ENCODE measurements at regions not wholly inside any gene's neighbourhood (a gene's known extent, or its start where the extent isn't known, plus 50 kb on each side); places are given as distances from the start of the nearest gene placed in this dataset.

DNA sequence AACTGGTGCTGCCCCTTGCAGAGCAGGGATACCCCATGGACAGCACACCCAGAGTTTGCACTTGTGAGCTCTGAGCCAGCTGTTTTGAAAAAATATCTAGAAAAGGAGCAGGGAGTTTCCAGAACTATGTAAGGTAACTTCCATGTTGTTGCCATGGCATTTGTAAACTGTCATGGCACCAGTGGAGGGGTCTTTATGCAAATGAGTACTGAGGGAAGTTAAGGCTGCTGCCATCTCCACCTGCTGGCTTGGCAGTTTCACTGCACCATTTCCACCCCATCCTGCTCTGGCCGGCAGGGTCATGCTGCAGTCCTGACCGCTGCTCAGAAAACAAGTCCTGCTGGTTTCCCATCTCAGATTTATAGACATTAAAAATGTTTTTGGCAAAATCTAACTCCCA is 52.3 kb upstream of the SNTG2 start:
- no peak for DNase-seq (ENCODE audit: low read depth in 2 of 2)

DNA sequence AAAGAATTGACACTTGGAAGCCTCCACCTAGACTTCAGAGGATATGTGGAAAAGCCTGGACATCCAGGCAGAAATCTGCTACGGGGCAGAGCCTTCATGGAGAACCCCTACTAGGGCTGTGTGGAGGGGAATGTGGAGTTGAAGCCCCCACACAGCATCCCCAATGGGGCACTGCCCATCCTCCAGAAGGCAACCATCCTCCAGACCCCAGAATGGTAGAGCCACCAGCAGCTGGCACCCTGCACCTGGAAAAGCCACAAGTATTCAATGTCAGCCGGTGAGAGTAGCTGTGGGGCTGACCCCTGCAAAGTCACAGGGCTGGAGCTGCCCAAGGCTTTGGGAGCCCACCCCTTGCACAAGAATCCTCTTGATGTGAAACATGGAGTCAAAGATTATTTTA is 53.6 kb upstream of the SNTG2 start:
- no peak for DNase-seq (ENCODE audit: low read depth in 2 of 2)

DNA sequence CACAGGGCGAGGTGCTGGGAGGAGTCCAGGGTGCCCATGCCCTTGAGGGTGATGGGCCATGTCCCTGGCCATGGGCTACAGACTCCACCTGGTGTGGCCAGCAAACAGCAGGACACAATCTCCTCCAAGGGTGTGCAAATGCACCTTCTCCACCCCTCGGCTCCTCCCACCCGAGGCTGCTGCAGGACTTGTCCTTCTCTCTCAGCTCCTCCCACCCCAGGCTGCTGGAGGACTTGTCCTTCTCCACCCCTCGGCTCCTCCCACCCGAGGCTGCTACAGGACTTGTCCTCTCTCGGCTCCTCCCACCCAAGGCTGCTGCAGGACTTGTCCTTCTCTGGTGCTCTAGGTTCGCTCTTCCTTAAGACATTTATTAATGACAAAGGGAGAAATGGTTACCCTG is 57.3 kb upstream of the SNTG2 start:
- DNase-seq (ENCODE audit: low read depth in 2 of 2), result no peak

DNA sequence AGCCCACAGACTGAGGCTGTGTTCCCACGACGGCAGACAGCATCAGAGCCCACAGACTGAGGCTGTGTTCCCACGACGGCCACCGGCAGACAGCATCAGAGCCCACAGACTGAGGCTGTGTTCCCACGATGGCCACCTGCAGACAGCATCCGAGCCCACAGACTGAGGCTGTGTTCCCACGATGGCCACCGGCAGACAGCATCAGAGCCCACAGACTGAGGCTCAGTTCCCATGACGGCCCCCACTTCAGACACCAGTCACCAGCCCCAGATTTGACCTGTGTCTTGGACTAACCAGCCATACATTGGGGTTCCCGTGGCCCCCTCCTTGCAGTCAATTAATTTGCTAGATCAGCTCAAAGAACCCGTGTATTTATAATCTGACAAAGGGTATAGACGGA is 57.8 kb upstream of the SNTG2 start:
- DNase-seq (ENCODE audit: low read depth in 2 of 2), result no peak

DNA sequence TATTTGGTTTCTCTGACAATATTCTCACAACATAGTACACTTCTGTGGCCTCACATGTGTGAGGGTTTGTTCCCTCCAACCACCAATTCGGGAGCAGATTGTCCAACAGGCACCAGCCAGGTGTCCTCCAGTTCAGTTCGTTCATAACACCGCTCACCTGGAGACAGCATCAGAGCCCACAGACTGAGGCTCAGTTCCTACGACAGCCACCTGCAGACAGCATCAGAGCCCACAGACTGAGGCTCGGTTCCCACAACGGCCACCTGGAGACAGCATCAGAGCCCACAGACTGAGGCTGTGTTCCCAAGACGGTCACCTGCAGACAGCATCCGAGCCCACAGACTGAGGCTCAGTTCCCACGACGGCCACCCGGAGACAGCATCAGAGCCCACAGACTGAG is 58.2 kb upstream of the SNTG2 start:
- no peak for DNase-seq (ENCODE audit: low read depth in 2 of 2)

DNA sequence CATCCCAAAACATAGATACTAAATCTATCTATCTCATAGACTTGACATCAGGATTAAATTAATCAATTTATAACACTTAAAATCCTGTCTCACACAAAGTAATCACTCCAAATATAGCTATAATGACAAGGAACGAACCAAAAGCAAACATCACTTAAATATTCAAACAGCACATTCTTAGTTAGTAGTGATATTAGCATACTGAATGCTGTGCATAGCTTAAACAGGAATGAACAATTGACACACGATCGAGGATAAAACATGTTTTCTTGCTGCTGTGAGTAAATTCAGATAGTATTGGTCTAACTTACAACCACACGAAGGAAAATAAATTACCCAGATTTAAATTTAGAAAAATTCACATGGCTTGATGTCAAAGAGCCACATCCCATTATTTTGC is 58.9 kb upstream of the SNTG2 start:
- no peak for DNase-seq (ENCODE audit: low read depth in 2 of 2)

DNA sequence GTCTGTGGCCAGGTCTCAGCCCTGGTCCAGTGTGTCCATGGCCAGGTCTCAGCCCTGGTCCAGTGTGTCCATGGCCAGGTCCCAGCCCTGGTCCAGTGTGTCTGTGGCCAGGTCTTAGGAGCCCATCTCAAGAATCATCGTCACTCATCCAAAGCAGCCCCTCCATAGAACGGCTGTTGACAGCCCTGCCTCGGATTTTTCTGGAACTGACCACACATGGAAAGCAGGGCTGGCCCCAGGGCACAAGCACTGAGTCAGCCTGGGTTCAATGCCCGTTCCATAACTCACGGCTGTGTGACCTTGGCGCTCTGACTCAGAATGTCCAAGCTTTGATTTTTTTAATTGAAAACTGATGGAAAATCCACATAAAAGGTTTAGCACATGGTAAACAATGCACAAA is 59.9 kb upstream of the SNTG2 start:
- DNase-seq (ENCODE audit: low read depth in 2 of 2), result no peak

DNA sequence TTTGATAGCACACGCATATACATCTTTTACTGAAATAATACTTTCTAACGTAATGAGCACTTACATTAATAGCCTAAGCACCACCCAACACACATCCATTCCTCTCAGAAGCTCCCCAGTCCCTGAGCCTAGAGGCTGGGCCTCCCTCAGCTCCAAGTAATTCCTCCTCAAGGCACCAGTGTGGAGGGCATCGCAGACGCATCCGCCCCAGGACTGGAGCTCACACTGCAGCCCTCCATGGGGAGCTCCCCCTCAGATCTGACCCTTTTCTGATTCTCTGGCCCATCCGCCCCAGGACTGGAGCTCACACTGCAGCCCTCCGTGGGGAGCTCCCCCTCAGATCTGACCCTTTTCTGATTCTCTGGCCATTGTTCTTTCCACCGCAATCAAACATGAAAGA is 60.4 kb upstream of the SNTG2 start:
- no peak for DNase-seq (ENCODE audit: low read depth in 2 of 2)

DNA sequence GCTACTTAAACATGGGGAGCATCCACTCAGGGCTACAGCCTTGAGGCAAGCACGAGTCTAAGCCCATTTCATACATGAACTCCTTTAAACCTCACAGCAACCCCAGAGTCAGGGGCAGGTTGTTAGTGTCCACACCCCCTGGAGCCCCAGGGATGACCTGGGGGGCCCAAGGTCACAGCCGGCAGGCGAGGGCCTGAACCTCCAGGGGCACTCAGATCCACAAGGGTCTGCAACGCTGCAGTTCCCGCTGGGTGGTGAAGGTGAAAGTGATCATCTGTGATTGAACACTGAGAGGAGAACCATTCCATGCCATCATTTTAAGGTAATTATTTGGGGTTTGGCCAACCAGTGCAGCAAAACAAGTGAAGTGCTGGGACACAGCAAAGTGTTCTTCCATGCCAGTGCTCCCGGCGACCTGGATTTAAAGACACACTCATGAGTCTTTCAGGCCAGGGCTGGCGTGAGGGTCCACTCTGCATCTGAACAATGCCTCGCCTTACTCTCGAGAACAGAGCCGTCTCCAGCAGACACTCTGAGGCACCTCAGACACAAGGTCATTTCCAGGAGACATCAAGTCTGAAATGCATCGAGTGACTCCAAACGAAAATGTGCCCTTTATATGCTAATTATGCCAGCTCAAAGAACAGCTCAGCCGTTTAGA is 61.6 kb upstream of the SNTG2 start:
- DNase-seq (ENCODE audit: low read depth in 2 of 2), result no peak

DNA sequence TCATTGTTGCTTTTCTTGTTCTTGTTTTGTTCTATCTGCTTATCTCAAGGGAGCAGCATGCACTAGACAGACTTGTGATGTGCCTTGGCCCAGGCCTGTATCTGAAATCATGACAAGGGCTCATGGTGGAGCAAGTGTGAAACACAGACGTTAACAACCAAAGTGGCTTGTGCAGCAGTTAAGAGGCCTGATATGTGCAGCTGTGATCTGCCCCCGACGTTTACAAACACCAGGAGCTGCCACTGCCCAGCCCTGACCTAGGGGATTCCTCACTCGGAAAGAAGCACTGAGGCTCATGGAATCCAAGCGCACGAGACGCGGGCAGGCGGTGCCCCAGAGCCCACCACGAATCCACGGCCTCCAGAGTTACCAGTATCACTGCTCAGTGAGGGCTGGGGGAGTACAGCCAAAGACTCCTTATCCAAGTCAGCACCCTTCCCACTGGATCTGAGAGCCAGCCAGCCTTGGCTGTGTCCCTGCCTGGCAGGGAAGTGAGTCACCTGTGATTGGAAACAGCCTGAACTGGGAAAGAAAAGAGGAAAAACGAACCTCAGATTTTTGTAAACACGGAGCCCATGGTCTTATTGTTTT is 62.3 kb upstream of the SNTG2 start:
- DNase-seq (ENCODE audit: low read depth in 2 of 2), result no peak

DNA sequence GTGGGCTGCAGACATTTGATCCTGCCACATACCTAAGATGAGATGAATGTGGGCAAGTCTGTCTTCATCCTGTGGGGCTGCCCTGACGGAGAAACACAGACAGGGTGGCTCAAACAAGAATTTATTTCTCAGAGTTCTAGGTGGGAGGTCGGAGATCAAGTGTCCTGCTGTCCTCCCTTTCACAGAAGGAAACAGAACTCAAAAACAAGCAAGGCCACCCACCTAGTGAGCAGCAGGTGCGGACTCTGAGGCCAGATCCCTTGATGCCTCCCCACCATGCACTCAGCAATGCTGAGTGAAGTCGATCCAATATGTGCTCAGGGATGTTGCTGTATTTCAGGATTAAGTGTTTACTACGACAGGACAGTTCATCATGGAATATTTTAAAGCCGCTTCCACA is 63.0 kb upstream of the SNTG2 start:
- DNase-seq (ENCODE audit: low read depth in 2 of 2), result no peak

DNA sequence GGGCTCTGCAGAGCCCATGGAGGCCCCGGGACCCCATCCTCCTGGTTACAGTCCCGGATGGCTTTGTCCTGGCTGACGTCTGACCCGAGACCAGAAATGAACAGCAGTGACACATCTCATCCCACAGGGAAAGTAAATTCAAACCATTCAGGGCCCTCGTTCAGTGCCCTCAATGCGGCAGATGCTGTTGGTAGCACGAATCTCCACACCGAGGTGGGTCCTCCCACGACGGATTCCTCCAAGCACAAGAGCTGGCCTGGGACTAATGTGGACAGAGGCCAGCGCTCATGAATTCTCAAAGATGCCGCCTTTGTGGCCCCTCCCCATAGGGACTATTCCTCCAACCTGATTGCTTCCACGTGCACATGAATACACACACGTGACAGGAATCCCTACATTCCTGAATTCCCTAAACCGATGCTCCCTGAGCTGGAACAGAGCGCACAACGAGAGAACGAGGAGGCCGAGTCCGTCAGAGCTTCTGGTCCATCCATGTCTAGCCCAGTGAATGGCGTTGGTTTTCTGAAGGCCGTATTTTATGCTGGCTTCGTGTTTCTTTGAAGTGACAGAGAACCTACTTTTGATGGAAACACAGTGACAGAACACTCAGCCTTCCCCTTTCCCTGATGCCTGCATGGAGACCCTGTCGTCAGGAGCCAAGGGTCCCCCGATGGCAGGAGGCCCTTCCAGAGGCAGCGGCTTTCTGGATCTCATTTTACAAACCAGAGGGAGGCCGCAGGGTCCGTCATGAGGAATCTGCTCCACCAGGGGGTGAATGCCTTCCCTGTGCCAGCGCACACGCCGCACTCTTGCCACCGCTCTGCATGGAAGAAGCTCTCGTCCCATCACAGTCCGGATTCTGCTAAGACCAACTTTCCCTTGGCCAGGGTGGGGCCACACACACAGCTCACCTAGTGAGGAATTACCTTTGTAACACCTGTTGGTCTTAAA is 64.3 kb upstream of the SNTG2 start:
- no peak for DNase-seq (ENCODE audit: low read depth in 2 of 2)

DNA sequence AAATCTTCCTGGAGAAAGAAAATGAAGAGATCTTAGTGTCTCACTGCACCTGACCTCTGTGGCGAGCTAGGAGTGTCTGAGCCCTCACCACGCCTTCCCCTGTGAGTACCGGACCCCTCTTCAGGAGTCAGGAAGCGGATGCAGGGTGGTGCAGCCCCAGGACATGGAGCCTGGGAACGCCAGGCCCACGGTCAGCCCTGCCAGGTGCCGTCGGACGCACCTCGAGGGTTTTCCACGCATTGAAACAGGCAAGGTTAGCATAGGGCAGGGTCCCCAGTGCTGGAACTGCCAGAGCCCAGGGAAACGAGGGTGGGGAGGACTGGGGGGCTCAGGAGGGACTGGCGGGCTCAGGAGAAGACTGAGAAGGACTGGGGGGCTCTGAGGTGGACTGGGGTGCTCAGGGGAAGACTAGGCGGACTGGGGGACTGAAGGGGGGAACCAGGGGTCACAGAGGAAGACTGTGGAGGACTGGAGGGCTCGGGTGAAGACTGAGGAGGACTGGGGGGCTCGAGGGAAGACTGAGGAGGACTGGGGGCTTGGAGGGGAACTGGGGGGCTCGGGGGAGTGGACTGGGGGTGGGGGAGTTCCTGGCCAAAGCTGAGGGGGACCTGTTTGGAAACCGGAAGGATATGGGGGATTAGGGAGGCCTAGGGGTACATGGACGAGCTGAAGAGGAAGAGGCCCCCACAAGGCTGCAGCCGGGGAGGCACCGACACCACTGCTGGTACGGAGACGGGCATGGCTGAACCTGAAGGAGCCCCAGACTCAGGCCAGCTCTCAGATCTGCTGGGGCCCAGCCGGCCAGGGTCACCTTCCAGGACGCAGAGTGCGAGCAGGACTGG is 65.2 kb upstream of the SNTG2 start:
- DNase-seq (ENCODE audit: low read depth in 2 of 2), result no peak

DNA sequence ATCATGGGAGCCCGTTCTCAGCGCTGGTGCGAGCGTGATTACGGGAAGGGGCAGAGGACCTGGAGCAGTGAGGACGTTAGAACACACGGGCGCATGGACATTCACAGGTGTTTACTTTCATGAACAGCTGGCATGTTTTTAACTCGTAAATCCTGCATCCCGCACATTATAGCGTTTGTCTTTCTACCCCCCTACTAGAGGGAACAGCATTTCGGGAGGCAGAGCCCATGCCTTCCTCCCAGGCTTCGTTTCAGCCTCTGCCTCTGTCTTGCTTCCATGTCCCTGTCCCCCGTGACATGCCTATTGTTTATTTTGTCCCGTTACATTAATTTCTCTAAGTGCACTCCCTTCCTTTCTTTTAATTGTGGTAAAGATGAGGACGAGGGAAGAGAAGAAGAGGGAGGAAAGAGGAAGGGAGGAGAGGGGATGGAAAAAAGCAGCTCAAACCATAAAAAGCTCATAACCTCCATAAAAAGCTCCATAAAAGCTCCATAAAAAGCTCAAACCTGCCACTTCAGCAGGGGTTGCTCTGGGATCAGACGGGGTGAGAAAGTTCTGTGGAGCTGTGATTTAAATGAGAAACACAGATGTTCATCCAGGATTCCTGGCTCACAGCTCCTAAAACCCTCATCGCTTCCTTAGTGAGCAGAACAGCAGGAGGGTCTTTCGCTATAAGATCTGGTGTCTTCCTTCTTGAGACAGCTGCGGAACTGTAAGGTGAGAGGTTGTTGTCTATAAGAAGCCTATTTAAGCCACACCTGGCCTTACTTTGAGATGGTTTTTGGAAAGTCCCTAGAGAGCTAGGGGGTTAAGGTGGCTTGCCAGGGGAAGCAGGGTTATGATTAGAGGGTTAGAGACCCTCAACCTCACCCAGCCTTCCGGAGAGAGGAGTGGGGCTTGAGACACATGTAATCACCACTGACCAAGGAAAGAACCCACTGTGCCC is 66.6 kb upstream of the SNTG2 start:
- no peak for DNase-seq (ENCODE audit: low read depth in 2 of 2)

DNA sequence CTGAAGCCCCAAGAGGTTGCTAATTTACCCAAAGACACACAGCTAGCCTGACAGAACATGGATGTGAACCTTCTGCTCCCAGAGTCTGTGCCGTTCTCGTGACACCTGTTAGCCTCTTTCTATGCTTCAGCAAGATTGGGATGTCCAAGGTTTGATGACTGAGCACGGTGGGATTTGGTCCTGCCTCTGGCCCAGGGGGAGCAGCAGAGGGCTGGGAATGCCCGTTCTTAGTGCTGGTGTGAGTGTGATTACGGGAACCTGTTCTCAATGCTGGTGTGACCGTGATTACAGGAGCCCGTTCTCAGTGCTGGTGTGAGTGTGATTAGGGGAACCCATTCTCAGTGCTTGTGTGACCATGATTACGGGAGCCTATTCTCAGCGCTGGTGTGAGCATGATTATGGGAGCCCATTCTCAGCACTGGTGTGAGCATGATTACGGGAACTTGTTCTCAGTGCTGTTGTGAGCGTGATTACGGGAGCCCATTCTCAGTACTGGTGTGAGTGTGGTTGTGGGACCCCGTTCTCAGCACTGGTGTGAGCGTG is 67.3 kb upstream of the SNTG2 start:
- no peak for DNase-seq (ENCODE audit: low read depth in 2 of 2)

DNA sequence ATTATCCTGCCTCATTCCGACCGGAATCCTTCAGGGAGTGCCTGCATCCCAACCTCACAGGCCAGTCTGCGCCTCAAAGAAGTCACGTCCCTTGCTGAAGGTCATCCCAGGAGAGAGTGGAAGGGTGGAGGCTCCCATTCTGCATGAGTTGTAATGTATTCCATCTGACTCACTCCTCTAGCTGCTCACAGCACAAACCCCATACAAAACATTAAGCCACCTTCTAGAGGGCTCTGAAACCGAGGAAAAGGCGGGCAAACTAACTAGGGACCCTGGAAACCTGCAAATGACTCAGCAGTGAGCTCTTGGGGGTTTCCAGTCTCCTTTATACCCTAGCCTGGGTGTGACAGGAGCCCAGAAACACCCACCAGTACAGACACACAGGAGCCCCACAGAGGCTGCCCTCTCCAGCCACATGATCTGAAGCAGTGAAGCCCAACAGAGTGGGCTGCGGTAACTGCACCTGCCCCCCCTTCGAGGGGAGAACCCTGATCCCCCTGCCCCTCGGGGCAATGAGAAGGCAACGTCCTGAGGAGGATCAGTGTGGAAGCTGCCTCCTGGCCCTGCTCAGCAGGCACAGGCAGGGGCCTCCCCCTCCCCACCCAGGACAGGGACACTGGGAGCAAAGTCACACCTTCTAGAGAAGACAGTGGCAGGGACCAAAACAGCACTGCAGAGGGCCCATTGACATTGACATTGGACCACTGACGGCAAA is 69.3 kb upstream of the SNTG2 start:
- DNase-seq (ENCODE audit: low read depth in 2 of 2), result no peak

DNA sequence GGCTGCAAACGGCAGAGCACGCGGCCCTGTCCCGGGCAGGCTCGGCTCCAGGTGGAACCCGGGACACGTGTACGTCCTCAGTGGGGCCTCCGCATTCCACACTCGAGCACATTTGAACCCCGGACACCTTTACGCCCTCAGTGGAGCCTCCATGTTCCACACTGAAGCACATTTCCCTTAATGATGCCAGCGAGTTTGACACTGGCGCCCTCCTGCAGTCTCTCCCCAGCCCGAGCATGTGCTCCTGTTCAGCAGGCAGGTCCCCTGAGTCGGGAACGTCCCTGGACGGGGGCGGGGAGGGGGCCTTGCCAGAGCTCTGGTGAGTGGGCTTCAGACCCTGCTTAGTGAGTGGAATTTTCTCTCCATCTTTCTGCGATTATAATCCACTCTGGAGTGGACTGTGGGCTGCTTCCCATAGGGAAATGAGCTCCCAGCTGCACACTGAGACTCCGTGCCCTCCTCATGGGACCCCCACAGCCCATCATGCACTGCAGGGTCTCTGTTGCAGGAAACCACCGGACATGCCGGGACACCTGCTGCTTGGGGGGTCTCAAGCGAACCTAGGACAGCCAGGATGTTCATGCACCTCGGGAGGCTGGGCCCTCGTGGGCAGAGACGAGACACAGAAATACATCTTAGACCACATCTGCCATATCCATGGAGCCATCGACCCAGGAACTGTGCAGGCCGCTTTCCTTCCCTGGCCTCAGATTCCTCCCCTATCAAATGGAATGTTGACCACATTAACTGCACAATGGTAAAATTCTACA is 70.3 kb upstream of the SNTG2 start:
- no peak for DNase-seq (ENCODE audit: low read depth in 2 of 2)

DNA sequence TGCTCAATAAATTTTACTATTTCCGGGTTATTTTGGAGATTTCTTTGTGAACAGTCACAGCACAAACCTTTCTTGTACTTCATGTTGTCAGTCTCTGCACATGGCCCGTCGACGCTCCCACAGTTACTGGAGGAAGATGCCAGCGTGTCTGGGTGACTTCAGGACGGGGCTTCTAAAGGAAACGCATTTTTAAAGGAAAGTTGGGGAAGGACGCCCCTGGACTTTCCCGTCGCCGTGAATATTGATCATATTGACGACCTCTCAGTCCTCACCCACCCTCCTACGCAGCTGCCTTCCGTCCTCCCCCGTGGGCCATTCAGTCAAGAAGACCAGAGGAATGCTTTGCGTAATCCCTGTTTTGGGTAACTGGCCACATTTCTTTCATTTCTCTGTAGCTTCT is 71.1 kb upstream of the SNTG2 start:
- DNase-seq (ENCODE audit: low read depth in 2 of 2), result no peak

DNA sequence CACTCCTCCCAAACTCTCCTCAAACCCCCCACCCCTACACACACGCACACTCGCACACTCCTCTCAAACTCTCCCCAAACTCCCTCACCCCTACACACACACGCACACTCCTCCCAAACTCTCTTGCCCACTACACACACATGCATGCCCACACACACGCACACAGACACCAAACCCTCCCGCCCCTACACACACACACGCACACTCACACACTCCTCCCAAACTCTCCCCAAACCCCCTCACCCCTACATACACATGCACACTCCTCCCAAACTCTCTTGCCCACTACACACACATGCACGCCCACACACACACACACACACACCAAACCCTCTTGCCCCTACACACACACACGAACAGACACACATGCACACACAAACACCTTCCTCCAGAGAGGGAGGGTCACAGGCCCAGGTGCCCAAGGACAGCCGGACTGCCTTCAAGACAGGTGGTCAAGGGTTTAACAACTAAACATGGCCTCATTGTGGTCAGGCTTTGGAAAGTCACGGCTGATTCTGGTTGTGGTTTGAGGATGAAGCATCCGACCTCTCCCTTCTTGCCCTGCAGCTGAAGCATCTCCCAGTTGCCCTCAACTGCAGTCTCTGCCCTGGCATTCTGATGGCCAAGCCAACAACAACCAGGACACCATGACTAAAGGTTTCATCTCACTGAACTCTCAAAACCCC is 72.3 kb upstream of the SNTG2 start:
- DNase-seq (ENCODE audit: low read depth in 2 of 2), result no peak

Data from stimulated activated CD8-positive, alpha-beta memory T cell treated with anti-CD3 and anti-CD28 coated beads, Interleukin-2, amount 100 ng/mL, for 48 hours (primary cell).